WTC11 (cell line): ENCODE measurements at regions not wholly inside any gene's neighbourhood (a gene's known extent, or its start where the extent isn't known, plus 50 kb on each side); places are given as distances from the start of the nearest gene placed in this dataset.
A peak's percentile ranks its signal among the peaks of the same experiment; 100 is the strongest.

Experiments used
- ATAC-seq: fragments of 200-7000 bp; cut with Tn5 transposase; 2 replicates; pipeline ENCODE4 v1.10.0; 2021; ENCODE audit warnings: mild to moderate bottlenecking, moderate library complexity
- CTCF ChIA-PET: fragments of 300-600 bp; sonication (Branson Sonifier 250); formaldehyde crosslinking; loops from one replicate; lab custom pipeline; 2021; ENCODE audit warnings: antibody characterized with exemption; lab: Charles Lee
- POLR2A ChIA-PET: fragments of 350-600 bp; sonication (Branson Sonifier 250); formaldehyde crosslinking; loops from one replicate; lab custom pipeline; 2021; ENCODE audit warnings: antibody characterized with exemption; lab: Charles Lee
- DNase-seq: peaks from one replicate; pipeline ENCODE4 v3.0.0; 2021; ENCODE audit warnings: low spot score
- H3K27ac Mint-ChIP-seq: 2 replicates; pipeline ENCODE4 v1.8.0; 2021; ENCODE audit warnings: mixed read lengths
- H3K27me3 Mint-ChIP-seq: 2 replicates; pipeline ENCODE4 v1.8.0; 2021; ENCODE audit warnings: low read depth, mild to moderate bottlenecking, moderate library complexity, mixed read lengths
- H3K36me3 Mint-ChIP-seq: 2 replicates; pipeline ENCODE4 v1.8.0; 2021; ENCODE audit warnings: mixed read lengths
- H3K4me1 Mint-ChIP-seq: 2 replicates; pipeline ENCODE4 v1.8.0; 2022; ENCODE audit warnings: mixed read lengths
- H3K4me3 Mint-ChIP-seq: 2 replicates; pipeline ENCODE4 v1.8.0; 2021; ENCODE audit warnings: mild to moderate bottlenecking, moderate library complexity, mixed read lengths
- H3K9me3 Mint-ChIP-seq: 2 replicates; pipeline ENCODE4 v1.8.0; 2021; ENCODE audit warnings: mixed read lengths
- AR ChIP-seq: fragments of 250-450 bp; sonication (Bioruptor Pico); IDR thresholded peaks from 2 replicates; pipeline ENCODE4 v1.9.0; 2021; ENCODE audit warnings: mild to moderate bottlenecking
- ATF1 ChIP-seq: sonication (generic); formaldehyde crosslinking; IDR thresholded peaks from 2 replicates; pipeline ENCODE4 v1.8.1; 2023; ENCODE audit warnings: mild to moderate bottlenecking, moderate library complexity, missing genetic modification reagents
- FOXP1 ChIP-seq: sonication (generic); formaldehyde crosslinking; IDR thresholded peaks from 2 replicates; pipeline ENCODE4 v1.8.0; 2022; ENCODE audit warnings: missing genetic modification reagents, mild to moderate bottlenecking, moderate library complexity, borderline replicate concordance
- MYBL2 ChIP-seq: sonication (generic); formaldehyde crosslinking; IDR thresholded peaks from 2 replicates; pipeline ENCODE4 v1.8.1; 2023; ENCODE audit warnings: mild to moderate bottlenecking, moderate library complexity, missing genetic modification reagents
- PRDM15 ChIP-seq: sonication (generic); formaldehyde crosslinking; IDR thresholded peaks from 2 replicates; pipeline ENCODE4 v1.8.0; 2022; ENCODE audit warnings: missing genetic modification reagents
- RORB ChIP-seq: fragments of 250-450 bp; sonication (Bioruptor Pico); IDR thresholded peaks from 2 replicates; pipeline ENCODE4 v1.9.0; 2021; ENCODE audit warnings: mild to moderate bottlenecking
- SOX15 ChIP-seq: fragments of 250-450 bp; sonication (Bioruptor Pico); IDR thresholded peaks from 2 replicates; pipeline ENCODE4 v1.9.0; 2021; ENCODE audit warnings: mild to moderate bottlenecking
- STAT6 ChIP-seq: sonication (generic); formaldehyde crosslinking; conservative IDR thresholded peaks from 2 replicates; pipeline ENCODE4 v1.8.1; 2023; ENCODE audit warnings: mild to moderate bottlenecking, low read depth, missing genetic modification reagents, moderate library complexity
- ZMAT4 ChIP-seq: fragments of 250-450 bp; sonication (Bioruptor Pico); IDR thresholded peaks from 2 replicates; pipeline ENCODE4 v1.9.0; 2021; ENCODE audit warnings: mild to moderate bottlenecking
- ZNF219 ChIP-seq: sonication (generic); formaldehyde crosslinking; IDR thresholded peaks from 2 replicates; pipeline ENCODE4 v1.8.0; 2023; ENCODE audit warnings: missing genetic modification reagents, mild to moderate bottlenecking, borderline replicate concordance
- ZNF416 ChIP-seq: fragments of 250-450 bp; sonication (Bioruptor Pico); IDR thresholded peaks from 2 replicates; pipeline ENCODE4 v1.9.0; 2021; ENCODE audit warnings: mild to moderate bottlenecking, inconsistent platforms
- TF ChIP-seq, protein P1 (sequence below): sonication (generic); formaldehyde crosslinking; IDR thresholded peaks from 2 replicates; pipeline ENCODE4 v1.8.1; 2023; ENCODE audit warnings: mild to moderate bottlenecking, missing genetic modification reagents, borderline replicate concordance
- TF ChIP-seq, protein P2 (sequence below): sonication (generic); formaldehyde crosslinking; IDR thresholded peaks from 2 replicates; pipeline ENCODE4 v1.8.0; 2023; ENCODE audit warnings: missing genetic modification reagents, mild to moderate bottlenecking, borderline replicate concordance
- TF ChIP-seq, protein P3 (sequence below): fragments of 250-450 bp; sonication (Bioruptor Pico); IDR thresholded peaks from 2 replicates; pipeline ENCODE4 v1.8.0; 2021; ENCODE audit warnings: mild to moderate bottlenecking
- TF ChIP-seq, protein P4 (sequence below): fragments of 250-450 bp; sonication (Bioruptor Pico); conservative IDR thresholded peaks from 2 replicates; pipeline ENCODE4 v1.9.0; 2021; ENCODE audit warnings: mild to moderate bottlenecking

DNA sequence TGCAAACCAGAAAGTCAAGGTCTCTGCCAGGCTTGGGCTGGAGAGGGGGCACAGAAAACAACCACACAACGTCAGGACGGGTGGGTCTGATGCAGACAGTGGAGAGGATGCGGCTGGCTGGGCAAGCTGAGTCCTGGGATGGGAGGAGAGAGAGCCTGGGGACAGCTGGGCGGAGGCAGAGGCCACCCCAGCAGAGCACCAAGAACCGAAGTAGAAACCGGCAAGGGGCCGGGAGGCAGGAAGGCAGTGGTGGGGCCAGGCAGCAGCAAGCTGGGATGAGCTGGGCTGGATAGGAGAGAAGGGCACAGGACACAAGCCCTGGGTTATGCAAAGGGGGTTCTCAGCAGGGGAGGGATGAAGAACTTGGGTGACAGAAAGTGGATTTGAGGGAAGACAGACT lies 188.2 kb downstream of the SHANK2 start:
- Mint-ChIP-seq H3K36me3 (peaks cover 2% of the 10 kb centered on the region), H3K4me1 (peaks cover 8% of the 10 kb centered on the region), H3K27ac (0 out of 2 replicates have a peak overlapping the region, but pooled peaks have one; percentile 61), H3K4me3 (no peak overlapping the region), H3K27me3 (no peaks in the 10 kb centered on the region), H3K9me3 (no peaks in the 10 kb centered on the region)
- CTCF ChIA-PET: interaction anchor here (1.2 kb wide), 2 partner anchors 23 to 553 kb away, joined by 3 read pairs; no protein-coding TSS in a partner anchor
- POLR2A ChIA-PET: no interaction called here
- DNase-seq: no peak
- ATAC-seq: no peak
- TF ChIP-seq ATF1 (CRISPR knock-in tag): no peak
- TF ChIP-seq, protein P1, sequence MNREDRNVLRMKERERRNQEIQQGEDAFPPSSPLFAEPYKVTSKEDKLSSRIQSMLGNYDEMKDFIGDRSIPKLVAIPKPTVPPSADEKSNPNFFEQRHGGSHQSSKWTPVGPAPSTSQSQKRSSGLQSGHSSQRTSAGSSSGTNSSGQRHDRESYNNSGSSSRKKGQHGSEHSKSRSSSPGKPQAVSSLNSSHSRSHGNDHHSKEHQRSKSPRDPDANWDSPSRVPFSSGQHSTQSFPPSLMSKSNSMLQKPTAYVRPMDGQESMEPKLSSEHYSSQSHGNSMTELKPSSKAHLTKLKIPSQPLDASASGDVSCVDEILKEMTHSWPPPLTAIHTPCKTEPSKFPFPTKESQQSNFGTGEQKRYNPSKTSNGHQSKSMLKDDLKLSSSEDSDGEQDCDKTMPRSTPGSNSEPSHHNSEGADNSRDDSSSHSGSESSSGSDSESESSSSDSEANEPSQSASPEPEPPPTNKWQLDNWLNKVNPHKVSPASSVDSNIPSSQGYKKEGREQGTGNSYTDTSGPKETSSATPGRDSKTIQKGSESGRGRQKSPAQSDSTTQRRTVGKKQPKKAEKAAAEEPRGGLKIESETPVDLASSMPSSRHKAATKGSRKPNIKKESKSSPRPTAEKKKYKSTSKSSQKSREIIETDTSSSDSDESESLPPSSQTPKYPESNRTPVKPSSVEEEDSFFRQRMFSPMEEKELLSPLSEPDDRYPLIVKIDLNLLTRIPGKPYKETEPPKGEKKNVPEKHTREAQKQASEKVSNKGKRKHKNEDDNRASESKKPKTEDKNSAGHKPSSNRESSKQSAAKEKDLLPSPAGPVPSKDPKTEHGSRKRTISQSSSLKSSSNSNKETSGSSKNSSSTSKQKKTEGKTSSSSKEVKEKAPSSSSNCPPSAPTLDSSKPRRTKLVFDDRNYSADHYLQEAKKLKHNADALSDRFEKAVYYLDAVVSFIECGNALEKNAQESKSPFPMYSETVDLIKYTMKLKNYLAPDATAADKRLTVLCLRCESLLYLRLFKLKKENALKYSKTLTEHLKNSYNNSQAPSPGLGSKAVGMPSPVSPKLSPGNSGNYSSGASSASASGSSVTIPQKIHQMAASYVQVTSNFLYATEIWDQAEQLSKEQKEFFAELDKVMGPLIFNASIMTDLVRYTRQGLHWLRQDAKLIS: no peak
- TF ChIP-seq PRDM15 (CRISPR knock-in tag): no peak
- no peak for TF ChIP-seq AR
- TF ChIP-seq RORB (CRISPR knock-in tag): no peak
- no peak for TF ChIP-seq SOX15 (CRISPR knock-in tag)
- TF ChIP-seq MYBL2 (CRISPR knock-in tag): no peak
- TF ChIP-seq ZMAT4 (CRISPR knock-in tag): no peak
- TF ChIP-seq, protein P2, sequence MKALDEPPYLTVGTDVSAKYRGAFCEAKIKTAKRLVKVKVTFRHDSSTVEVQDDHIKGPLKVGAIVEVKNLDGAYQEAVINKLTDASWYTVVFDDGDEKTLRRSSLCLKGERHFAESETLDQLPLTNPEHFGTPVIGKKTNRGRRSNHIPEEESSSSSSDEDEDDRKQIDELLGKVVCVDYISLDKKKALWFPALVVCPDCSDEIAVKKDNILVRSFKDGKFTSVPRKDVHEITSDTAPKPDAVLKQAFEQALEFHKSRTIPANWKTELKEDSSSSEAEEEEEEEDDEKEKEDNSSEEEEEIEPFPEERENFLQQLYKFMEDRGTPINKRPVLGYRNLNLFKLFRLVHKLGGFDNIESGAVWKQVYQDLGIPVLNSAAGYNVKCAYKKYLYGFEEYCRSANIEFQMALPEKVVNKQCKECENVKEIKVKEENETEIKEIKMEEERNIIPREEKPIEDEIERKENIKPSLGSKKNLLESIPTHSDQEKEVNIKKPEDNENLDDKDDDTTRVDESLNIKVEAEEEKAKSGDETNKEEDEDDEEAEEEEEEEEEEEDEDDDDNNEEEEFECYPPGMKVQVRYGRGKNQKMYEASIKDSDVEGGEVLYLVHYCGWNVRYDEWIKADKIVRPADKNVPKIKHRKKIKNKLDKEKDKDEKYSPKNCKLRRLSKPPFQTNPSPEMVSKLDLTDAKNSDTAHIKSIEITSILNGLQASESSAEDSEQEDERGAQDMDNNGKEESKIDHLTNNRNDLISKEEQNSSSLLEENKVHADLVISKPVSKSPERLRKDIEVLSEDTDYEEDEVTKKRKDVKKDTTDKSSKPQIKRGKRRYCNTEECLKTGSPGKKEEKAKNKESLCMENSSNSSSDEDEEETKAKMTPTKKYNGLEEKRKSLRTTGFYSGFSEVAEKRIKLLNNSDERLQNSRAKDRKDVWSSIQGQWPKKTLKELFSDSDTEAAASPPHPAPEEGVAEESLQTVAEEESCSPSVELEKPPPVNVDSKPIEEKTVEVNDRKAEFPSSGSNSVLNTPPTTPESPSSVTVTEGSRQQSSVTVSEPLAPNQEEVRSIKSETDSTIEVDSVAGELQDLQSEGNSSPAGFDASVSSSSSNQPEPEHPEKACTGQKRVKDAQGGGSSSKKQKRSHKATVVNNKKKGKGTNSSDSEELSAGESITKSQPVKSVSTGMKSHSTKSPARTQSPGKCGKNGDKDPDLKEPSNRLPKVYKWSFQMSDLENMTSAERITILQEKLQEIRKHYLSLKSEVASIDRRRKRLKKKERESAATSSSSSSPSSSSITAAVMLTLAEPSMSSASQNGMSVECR: no peak
- TF ChIP-seq FOXP1 (CRISPR knock-in tag): no peak
- TF ChIP-seq, protein P3, sequence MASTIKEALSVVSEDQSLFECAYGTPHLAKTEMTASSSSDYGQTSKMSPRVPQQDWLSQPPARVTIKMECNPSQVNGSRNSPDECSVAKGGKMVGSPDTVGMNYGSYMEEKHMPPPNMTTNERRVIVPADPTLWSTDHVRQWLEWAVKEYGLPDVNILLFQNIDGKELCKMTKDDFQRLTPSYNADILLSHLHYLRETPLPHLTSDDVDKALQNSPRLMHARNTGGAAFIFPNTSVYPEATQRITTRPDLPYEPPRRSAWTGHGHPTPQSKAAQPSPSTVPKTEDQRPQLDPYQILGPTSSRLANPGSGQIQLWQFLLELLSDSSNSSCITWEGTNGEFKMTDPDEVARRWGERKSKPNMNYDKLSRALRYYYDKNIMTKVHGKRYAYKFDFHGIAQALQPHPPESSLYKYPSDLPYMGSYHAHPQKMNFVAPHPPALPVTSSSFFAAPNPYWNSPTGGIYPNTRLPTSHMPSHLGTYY (CRISPR knock-in tag): no peak
- no peak for TF ChIP-seq STAT6 (CRISPR knock-in tag)
- TF ChIP-seq ZNF416 (CRISPR knock-in tag): no peak
- TF ChIP-seq, protein P4, sequence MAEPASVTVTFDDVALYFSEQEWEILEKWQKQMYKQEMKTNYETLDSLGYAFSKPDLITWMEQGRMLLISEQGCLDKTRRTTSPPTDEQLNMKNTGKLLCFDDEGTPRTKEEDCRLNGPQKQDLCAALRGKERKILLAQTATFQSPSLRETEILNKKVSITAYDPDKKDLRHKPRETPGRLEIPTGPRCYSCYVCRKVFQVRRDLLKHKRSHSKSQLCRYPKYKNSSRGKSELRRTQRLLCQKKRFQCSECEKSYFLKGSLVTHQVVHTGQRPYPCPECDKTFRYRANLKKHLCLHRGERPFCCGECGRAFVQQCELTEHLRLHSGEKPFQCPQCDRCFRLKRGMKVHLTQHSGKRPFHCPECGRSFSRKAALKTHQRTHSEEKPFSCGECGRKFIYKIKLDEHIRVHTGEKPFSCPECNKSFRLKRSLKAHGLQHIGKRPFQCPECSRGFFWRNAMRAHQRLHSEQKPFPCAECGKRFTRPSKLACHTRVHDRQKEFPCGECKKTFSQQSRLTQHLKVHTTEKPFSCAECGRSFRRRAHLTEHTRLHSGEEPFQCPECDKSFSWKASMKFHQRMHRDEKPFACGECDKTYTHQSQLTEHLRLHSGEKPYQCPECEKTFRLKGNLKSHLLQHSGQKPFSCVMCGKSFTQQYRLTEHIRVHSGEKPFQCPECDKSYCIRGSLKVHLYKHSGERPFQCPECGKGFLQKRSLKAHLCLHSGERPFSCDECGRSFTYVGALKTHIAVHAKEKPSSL (CRISPR knock-in tag): no peak
- TF ChIP-seq ZNF219 (CRISPR knock-in tag): no peak
